Activated T-helper 9 cell treated with anti-CD3 and anti-CD28 coated beads, Interleukin-2, amount 50 U/mL, for 16 hours (primary cell): ENCODE measurements at regions not wholly inside any gene's neighbourhood (a gene's known extent, or its start where the extent isn't known, plus 50 kb on each side); places are given as distances from the start of the nearest gene placed in this dataset.
"Not testable (repeated sequence)": the region's sequence is repeated elsewhere in the genome, so short reads cannot be mapped to it uniquely, and the experiment has no call there.

Source experiments
- DNase-seq: peaks from one replicate; pipeline ENCODE4 v3.0.0-alpha.2; 2020; ENCODE audit warnings: low read depth

DNA sequence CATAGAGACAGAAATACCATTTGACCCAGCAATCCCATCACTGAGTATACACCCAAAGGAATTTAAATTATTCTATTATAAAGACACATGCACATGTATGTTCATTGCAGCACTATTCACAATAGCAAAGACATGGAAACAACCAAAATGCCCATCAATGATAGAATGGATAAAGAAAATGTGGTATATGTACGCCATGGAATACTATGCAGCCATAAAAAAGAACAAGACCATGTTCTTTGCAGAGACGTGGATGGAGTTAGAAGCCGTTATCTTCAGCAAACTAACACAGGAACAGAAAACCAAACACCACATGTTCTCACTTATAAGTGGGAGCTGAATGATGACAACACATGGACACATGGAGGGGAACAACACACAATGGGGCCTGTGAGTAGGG is 444.0 kb downstream of the CD83 start:
- DNase-seq: not testable (repeated sequence)

DNA sequence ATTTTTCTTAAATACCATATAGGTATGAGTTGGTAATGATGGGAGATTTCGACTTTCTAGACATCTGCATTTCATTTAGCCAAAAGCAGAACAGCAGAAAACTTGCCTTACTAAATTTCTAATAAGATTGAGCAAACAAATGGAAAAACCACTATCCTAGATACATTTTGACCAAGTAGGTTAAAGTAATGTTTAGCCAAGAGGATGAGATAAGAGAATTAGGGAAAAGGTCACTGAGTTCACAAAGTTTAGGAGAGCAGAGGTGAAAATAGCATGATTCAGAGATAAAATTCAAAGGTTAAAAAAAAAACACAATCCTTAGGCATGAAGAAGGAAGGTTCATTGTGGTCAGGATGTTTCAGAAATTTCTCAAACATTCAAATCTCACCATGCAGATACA is 450.3 kb downstream of the CD83 start:
- DNase-seq: no peak

DNA sequence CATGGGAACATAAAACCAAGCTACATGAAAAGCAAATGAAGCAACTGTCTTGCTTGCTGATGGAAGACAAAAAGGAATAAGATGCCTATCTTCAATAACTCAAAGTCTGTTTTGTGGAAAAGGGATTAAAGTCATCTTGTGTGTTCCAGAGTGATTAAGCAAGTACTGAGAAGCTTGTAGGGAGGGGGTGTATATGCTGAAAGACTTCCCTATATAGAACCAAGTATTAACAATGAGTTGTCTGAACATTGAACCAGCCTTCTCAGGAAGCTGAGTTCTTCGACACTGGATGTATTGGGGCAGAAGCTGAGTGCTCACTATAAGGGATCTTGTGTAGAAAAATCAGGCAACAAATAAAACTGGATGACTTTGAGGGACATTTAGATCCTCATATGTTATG is 451.8 kb downstream of the CD83 start:
- DNase-seq: no peak

DNA sequence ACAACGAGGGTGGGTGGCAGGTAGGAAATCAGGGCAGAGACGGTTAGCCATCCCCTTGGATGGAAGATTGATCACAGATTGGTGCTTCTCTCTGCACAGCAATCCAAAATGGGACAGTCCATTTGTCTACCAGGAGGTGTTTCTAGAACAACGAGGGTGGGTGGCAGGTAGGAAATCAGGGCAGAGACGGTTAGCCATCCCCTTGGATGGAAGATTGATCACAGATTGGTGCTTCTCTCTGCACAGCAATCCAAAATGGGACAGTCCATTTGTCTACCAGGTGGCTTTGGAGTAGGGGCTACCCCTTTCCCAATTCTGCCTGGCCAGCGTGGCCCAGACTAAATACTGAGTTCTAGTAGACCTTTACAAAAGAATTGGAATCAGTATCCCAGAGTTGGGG is 452.3 kb downstream of the CD83 start:
- DNase-seq: not testable (repeated sequence)

DNA sequence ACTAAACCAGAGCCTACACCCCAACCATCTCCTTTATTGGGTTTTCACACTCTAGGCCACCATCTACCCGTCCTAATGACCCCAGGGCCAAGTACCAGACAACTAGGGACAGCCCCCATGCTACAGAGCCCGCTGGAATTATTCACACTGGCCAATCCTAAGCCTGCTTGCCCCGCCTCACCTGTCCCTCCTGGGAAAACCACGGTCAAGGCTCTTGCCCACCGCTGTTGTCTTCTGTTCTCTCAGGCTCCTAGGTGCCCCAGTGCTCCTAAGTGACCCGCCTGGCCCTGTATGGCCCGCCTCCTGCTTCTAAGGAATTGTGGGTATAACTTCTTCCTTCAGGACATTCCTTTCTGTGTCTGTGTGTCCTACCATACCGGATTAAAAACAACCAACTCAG is 453.4 kb downstream of the CD83 start:
- no peak for DNase-seq

DNA sequence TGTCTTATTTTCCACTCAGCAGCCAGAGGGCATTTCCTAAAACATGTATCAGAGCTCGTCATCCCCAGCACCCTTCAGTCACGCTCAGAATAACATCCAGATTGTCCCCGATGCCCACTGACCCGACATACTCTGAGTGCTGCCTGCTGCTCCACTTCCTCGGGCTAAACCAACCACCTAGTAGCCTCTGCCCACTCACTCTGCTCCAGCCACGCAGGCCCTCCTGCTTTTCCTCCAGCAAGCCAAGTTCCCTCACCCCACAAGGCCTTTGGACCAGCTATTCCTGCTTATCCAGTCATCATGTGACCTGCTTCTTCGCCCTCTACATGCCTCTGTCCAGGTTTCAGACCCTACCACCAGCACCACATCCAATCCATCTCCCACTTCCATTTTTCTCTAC is 454.2 kb downstream of the CD83 start:
- no peak for DNase-seq

DNA sequence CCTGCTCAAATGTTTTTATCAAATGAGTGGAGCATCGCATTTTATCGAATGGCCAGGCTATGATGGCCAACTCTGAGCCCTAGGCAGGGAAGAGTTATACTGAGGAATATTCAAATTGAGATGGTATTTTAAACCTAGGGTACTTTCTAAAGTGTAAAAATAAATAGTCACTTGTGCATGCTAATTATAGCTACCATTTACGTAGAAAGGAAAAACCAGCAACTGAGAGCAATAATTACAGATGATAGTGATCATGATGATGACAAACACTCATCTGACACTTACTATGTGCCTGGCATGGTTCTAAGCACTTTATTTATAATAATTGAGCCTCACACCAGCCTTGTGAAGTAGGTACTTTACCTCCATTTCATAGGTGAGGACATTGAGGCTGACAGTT is 455.7 kb downstream of the CD83 start:
- no peak for DNase-seq

DNA sequence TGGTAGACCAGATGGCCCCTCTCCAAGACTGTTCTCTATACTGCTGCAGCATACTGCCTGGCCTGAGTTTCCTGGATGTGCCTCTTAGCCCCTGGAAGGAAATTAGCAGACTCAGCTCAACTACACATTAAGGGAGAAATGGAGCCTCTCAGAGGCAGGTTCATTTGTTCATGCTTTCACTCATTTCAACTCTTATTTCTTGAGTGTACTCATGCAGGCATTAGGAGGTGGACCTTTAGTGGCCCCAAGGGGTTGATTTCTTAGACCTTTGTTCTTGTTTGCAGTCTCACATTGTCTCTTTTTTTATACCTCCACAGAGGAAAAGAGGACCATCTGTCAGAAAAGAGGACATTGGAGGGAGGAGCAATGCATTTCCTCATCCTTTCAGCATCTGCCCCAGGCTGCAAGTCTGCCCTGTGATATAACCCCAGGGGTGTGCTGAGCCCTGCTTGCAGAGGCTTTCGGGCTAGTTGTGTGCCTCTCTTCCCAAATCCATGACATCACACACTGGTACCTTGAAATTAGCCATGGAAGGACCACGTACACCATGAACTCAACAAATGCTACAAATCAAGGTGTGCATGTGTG is 456.2 kb downstream of the CD83 start:
- no peak for DNase-seq

DNA sequence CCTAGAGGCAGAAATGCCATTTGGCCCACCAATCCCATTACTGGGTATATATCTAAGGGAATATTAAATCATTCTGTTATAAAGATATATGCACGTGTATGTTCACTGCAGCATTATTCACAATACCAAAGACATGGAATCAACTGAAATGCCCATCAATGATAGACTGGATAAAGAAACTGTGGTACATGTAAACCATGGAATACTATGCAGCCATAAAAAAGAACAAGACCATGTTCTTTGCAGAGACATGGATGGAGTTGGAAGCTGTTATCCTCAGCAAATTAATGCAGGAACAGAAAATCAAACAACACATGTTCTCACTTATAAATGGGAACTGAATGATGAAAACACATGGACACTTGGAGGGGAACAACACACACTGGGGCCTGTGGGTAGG is 458.4 kb downstream of the CD83 start:
- DNase-seq: no peak

DNA sequence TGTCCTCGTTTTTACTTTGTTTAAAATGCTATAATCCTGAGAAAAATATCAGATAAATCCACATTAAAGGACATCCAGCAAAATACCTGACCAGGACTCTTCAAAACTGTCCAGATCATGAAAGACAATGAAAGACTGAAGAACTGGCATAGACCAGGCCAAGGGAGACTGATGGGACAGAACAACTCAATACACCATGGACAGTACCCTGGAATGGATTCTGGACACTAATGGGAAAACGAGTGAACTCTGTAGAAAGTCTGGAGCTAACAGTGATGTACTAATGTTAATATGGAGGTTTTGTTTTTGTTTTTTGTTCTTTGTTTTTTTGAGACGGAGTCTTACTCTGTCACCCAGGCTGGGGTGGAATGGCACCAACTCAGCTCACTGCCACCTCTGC is 461.4 kb downstream of the CD83 start:
- DNase-seq: no peak

DNA sequence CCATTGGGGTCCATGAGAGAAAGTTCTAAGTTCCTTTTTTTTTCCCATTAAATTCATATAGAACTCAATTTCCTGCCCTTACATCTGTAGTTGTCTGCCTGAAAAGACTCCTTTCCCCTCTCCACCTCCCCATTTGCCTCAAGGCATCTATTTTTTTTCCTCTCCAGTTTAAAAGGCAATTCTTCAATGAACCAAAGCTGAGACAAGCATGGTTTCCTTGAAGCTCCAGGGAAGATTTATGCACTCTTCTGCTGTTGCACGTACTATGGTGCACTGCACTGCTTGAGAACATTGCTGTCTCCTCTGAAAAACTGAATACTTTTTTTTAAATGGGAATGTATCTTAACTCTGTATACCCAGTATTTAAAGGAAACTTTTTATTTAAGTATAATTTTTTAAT is 465.2 kb downstream of the CD83 start:
- DNase-seq: no peak

DNA sequence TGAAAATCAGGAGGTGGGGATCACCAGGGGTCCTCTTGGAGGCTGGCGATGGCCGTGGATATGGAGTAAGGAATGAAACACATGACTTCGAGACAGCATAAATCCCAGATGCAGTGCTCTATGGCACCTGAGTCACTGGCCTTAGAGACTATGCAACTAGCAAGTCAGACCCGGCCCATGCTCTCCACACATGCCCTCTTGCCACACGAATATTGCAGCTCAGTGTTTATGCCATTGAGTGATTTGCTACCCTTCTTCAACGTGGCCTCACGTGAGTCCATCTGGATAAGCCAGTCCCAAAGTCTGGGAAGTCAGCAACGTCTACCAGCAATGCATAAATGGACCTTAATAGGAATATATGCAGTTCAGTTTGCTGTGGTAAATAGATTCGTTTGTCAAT is 466.3 kb downstream of the CD83 start:
- no peak for DNase-seq

DNA sequence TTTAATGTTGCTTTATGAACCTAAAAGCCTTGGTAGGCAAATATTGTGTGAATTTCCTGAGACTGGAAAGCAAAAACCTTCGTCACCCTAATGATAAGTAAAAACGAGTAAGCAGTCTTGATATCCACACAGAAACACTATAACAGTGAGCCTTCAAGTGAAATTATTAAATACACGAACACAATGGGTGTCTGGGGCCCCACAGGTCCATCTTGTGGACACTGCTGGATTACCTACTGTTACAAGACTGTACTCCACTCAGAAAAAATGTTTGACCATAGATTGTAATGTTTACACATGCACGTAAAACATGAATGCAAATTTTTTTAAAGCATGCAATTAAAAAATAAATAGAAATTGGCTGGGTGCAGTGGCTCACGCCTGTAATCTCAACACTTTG is 466.9 kb downstream of the CD83 start:
- DNase-seq: no peak

DNA sequence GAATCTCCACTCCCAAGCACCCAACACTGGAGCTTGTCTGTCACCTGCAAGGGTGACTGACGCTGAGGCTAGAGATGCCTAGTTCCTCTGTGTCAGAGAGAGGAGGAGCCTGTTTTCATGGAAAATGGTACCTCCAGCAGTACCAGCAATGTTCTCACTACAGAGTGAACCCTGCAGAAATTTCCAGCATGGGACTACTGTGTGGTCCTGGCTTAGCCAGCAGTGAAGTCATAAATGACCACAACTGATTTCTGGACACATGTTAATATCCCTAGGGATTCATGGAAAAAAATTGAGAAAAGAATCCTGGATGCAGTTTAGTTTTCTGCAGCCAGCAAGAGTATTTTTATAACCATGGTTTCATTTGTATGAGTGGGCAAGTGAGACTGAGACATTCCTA is 468.1 kb downstream of the CD83 start:
- DNase-seq: no peak

DNA sequence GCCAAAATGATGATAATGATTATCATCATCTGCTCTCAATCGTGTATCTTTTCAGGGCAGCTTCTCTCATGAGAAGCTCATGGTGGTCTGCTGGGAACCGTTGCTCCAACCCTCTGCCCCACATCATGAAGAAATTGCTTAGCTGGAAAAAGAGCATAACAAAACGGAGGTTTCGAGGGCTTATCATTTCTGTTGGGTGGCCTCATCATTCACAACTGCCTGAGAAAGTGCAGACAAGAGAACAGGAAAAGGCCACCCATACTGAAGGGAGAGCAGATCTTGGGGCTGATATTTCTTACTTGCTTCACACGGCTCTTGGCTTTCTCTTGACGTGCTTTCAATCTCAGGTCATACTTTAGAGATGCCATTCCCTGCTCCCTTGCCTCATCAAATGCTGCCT is 471.6 kb downstream of the CD83 start:
- DNase-seq: no peak

DNA sequence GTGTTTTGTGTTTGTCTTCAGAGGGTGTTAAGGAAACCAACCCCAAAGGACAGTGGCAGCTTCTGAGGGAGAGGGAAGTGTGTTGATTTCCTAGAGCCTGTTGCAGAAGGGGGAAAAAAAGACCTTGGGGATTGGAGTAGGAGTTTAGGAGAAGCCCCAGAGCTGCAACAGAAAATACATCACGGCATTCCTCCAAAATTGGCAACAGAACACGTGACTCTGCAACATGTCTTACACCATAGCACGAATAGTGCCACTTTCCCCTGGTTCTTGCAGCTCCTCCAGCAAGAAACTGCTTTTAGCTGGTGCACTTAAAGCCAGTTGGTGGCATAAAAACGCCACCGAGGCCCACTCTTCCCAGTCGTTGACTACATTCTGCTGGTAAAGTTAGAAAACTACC is 473.0 kb downstream of the CD83 start:
- DNase-seq: no peak

DNA sequence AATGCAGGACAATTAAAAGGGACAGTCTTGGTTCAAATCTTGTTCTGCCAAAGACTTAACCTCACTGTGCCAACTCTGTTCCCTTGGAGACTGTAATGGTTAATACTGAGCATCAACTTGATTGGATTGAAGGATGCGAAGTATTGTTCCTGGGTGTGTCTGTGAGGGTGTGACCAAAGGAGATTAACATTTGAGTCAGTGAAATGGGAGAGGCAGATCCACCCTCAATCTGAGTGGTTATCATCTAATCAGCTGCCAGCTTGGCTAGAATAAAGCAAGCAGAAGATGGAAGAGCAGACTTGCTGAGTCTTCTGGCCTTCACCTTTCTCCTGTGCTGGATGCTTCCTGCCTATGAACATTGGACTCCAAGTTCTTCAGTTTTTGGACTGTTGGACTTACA is 474.4 kb downstream of the CD83 start:
- DNase-seq: no peak

DNA sequence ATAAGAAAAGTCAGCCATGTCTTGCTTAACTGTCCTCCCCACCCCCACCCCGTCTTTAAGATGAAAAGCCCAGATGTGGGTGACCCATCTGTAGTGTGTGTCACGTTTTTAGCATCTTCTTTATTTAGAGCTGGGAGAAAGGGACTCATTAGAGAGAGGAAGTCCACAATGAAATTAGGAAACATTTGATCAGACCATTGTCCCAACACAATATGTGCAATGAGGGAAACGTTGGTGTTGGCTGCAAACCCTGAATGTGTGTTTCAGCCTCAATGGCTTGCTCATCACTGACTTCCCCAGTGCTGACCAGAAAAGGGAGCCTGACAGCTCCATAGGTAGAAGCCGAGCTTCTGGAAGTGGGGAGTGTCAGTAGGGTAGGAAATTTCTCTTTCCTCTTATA is 475.7 kb downstream of the CD83 start:
- no peak for DNase-seq

DNA sequence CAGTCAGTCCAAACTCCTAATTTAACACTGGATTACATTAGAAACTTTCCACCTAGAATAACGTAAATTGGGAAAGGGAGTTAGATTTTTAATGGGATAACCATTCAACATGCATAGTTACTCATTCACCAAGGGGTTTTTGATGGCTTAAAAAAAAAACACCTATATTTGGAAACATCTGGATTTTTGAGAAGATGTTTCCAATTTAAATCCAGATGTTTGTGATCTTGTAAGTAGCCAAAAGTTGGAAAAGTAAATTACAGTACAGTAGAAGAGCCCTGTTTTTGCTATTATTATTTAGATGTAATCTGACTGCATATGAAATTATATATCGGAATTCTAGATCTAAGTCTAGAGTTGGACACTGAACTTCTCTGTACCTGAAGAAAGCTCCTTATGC is 478.2 kb downstream of the CD83 start:
- DNase-seq: no peak

DNA sequence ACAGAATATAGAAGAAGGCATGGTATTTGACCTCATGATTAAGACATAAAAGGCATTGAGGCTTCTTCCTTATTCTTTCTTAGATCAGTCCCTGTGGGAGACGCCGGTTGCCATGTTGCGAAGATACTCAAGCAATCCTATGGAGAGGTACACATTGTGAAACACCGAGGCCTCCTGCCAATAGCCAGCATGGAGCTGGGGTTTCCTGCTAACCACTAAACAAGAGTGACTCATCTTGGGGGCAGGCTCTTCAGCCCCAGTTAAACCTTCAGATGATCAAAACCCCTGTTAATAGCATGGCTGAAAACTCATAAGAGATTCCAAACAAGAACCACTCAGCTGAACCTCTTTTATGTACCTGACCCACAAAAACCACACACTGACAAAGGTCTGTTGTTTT is 478.8 kb downstream of the CD83 start:
- DNase-seq: no peak

DNA sequence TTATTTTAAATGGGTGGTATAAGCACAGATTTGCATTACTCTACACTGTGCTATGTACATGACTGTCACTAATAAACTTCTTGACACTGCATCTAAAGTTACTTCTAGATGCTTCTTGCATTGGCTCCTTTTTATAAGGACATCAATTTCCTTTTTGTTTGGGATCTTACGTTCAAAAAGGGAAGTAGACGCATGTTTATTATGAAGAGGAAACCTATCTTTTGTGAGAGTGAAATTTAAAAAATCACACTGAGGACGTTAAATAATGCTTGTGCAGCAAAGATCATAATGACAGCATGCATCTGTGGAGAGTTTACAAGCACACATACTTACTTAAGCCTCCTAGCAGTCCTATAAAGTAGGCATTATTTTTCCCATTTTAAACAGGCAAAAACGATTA is 479.5 kb downstream of the CD83 start:
- DNase-seq: no peak

DNA sequence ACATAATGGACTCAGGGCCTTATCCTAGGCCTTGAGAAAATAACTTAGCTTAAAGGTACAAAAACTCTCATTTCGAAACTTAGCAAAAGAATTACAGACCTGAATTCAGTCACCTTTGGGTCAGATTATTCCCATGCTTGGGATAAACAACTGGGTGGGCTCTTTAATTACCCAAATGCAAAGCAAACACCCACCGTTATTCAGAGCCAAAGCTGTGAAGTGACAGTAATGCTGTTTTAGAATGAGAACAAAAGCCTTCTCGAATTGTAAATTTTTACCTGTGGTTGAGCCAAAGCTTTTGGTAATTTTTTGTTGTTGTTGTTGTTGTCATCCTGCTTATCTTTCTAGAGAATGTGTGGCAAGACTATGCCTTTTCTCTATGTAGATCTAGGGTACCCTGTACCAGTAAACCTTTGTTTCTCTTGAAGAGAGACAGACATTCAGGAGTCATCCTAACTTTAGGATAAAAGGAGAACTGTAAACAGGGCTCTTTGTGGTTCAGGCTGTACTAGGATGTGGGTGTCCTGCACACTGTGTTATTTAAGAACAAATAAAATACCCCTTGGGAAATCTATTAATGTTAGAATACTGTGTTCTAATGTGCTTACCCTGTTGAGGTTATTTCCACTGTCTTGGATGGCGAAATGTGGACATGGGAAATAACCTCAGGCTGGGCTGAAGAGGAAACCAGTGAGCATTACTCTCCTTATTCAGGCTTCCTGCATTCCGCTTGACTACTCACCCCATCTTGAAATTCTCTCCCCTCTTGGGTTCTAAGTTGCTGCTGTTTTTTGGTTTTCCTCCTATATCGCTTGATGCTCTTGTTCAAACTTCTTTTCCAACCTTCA is 480.7 kb downstream of the CD83 start:
- no peak for DNase-seq

DNA sequence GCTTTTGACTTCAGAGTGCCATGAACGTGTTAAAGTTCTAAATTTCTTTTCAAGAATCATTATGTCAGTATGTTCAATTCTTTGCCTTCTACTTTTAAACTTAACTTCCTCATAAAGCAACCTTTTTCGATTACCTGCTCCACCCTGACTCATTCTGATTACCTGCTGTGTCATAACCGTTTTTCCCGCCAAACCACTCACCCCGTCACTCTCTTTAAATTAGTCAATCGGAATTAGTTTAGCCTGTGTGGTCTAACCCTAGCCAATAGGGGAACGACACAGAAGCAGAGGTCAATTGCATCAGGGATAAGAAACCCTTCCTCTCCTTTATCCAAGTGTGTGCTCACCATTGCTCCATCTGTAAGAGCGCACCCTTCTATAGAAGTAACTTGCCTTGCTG is 482.7 kb downstream of the CD83 start:
- not testable (repeated sequence) for DNase-seq

DNA sequence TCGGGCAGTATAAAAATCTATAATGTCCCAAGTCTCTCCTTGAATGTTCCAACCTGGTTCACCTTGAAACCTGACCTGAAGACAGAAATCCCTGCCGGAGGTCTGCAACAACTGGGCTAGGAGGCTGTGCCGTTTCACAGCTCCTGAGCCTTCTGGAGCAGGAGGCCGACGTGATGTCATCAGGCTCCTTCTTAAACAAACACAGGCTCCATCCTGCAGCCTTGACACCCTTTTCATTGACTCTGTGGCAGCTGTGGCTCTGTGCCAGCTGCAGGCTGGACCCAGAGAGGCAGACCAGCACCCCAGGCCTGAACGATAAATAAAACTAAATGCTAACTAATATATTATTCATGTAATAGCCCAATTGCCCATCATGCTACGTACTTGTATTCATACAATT is 483.9 kb downstream of the CD83 start:
- DNase-seq: no peak
